Right lobe of liver (tissue), 4 donors: ENCODE measurements at regions not wholly inside any gene's neighbourhood (a gene's known extent, or its start where the extent isn't known, plus 50 kb on each side); places are given as distances from the start of the nearest gene placed in this dataset.

Experiments
- CTCF ChIP-seq, 4 donors: fragments of 200-600 bp in 3 of 4; fragments of 450-650 bp in 1 of 4; IDR thresholded peaks; one replicate each; pipeline versions ENCODE4 v1.5.1 to v1.8.0; 2016 to 2022; ENCODE audit warnings: antibody characterized with exemption in 4 of 4, mild to moderate bottlenecking in 2 of 4
- POLR2A ChIP-seq: fragments of 450-650 bp; IDR thresholded peaks from one replicate; pipeline ENCODE4 v1.6.1; 2017; ENCODE audit warnings: antibody characterized with exemption, mild to moderate bottlenecking
- donor health status: DM: no; HTN: no; CAD: no.
- donor health status: DM: no; HTN: no; CAD: no.
- donor health status: DM: no; HTN: yes; CAD: no.

GRCh38 chr4:23943478-23943877 is 53.6 kb upstream of the PPARGC1A start:
- no peak for TF ChIP-seq CTCF (IDR thresholded peaks at IDR 0.05)
- no peak for TF ChIP-seq POLR2A
